IPS-15b (cell line): ENCODE measurements at regions not wholly inside any gene's neighbourhood (a gene's known extent, or its start where the extent isn't known, plus 50 kb on each side); places are given as distances from the start of the nearest gene placed in this dataset.

Experiments
- H3K27me3 ChIP-seq: one replicate; pipeline ENCODE4 v1.6.1; 2013; ENCODE audit warnings: low read length; ENCODE audit not compliant: control insufficient read depth, insufficient read depth
- H3K36me3 ChIP-seq: one replicate; pipeline ENCODE4 v1.6.1; 2013; ENCODE audit warnings: low read length; ENCODE audit not compliant: control insufficient read depth, insufficient read depth
- H3K4me1 ChIP-seq: one replicate; pipeline ENCODE4 v1.6.1; 2013; ENCODE audit warnings: mild to moderate bottlenecking, low read length; ENCODE audit not compliant: control insufficient read depth, insufficient read depth
- H3K4me3 ChIP-seq: one replicate; pipeline ENCODE4 v1.5.1; 2013; ENCODE audit warnings: low read depth, low read length
- H3K9ac ChIP-seq: one replicate; pipeline ENCODE4 v1.6.1; 2013; ENCODE audit warnings: low read depth, mild to moderate bottlenecking, low read length
- H3K9me3 ChIP-seq: one replicate; pipeline ENCODE4 v1.6.1; 2013; ENCODE audit warnings: mild to moderate bottlenecking, low read length; ENCODE audit not compliant: control insufficient read depth, insufficient read depth

GRCh38 chr3:104137116-104137515 is 1229.6 kb upstream of the ALCAM start:
- Histone ChIP-seq H3K4me1 (no peaks in the 10 kb centered on the region), H3K9me3 (no peaks in the 10 kb centered on the region), H3K4me3 (no peak overlapping the region), H3K9ac (no peak overlapping the region), H3K36me3 (no peaks in the 10 kb centered on the region), H3K27me3 (no peaks in the 10 kb centered on the region)

GRCh38 chr3:104145164-104145563 is 1221.5 kb upstream of the ALCAM start:
- Histone ChIP-seq H3K36me3 (no peaks in the 10 kb centered on the region), H3K27me3 (no peaks in the 10 kb centered on the region), H3K4me1 (no peaks in the 10 kb centered on the region), H3K9ac (no peak overlapping the region), H3K9me3 (no peaks in the 10 kb centered on the region), H3K4me3 (no peak overlapping the region)

GRCh38 chr3:104149154-104149553 is 1217.6 kb upstream of the ALCAM start:
- H3K27me3 ChIP-seq, result no peaks in the 10 kb centered on the region
- no peak overlapping the region for H3K9ac ChIP-seq
- H3K36me3 ChIP-seq, result no peaks in the 10 kb centered on the region
- H3K9me3 ChIP-seq, result no peaks in the 10 kb centered on the region
- no peaks in the 10 kb centered on the region for H3K4me1 ChIP-seq
- H3K4me3 ChIP-seq, result no peak overlapping the region

GRCh38 chr3:104150724-104151123 is 1216.0 kb upstream of the ALCAM start:
- no peaks in the 10 kb centered on the region for H3K9me3 ChIP-seq
- H3K4me3 ChIP-seq, result no peak overlapping the region
- no peaks in the 10 kb centered on the region for H3K27me3 ChIP-seq
- no peaks in the 10 kb centered on the region for H3K36me3 ChIP-seq
- H3K4me1 ChIP-seq, result no peaks in the 10 kb centered on the region
- no peak overlapping the region for H3K9ac ChIP-seq

GRCh38 chr3:104154896-104155295 is 1211.8 kb upstream of the ALCAM start:
- Histone ChIP-seq H3K9me3 (no peaks in the 10 kb centered on the region), H3K4me3 (no peak overlapping the region), H3K4me1 (no peaks in the 10 kb centered on the region), H3K27me3 (no peaks in the 10 kb centered on the region), H3K9ac (no peak overlapping the region), H3K36me3 (no peaks in the 10 kb centered on the region)

GRCh38 chr3:104165866-104166265 is 1200.8 kb upstream of the ALCAM start:
- H3K4me1 ChIP-seq, result no peaks in the 10 kb centered on the region
- no peak overlapping the region for H3K4me3 ChIP-seq
- no peak overlapping the region for H3K9ac ChIP-seq
- no peaks in the 10 kb centered on the region for H3K27me3 ChIP-seq
- peaks cover 18% of the 10 kb centered on the region for H3K9me3 ChIP-seq
- H3K36me3 ChIP-seq, result no peaks in the 10 kb centered on the region

- Histone ChIP-seq H3K36me3 (no peaks in the 10 kb centered on the region), H3K4me1 (no peaks in the 10 kb centered on the region), H3K9ac (no peak overlapping the region), H3K9me3 (peaks cover 18% of the 10 kb centered on the region), H3K27me3 (no peaks in the 10 kb centered on the region), H3K4me3 (no peak overlapping the region)
These were observed 1198.3 kb upstream of the ALCAM start for GRCh38 chr3:104168386-104168785.

GRCh38 chr3:104175696-104176095 is 1191.0 kb upstream of the ALCAM start:
- Histone ChIP-seq H3K36me3 (no peaks in the 10 kb centered on the region), H3K9ac (no peak overlapping the region), H3K4me3 (no peak overlapping the region), H3K4me1 (no peaks in the 10 kb centered on the region), H3K9me3 (no peaks in the 10 kb centered on the region), H3K27me3 (no peaks in the 10 kb centered on the region)

- H3K9ac ChIP-seq, result no peak overlapping the region
- H3K4me3 ChIP-seq, result no peak overlapping the region
- no peaks in the 10 kb centered on the region for H3K27me3 ChIP-seq
- no peaks in the 10 kb centered on the region for H3K4me1 ChIP-seq
- H3K9me3 ChIP-seq, result no peaks in the 10 kb centered on the region
- no peaks in the 10 kb centered on the region for H3K36me3 ChIP-seq
These were observed 1190.0 kb upstream of the ALCAM start for GRCh38 chr3:104176706-104177105.

- no peaks in the 10 kb centered on the region for H3K9me3 ChIP-seq
- no peak overlapping the region for H3K9ac ChIP-seq
- no peak overlapping the region for H3K4me3 ChIP-seq
- no peaks in the 10 kb centered on the region for H3K4me1 ChIP-seq
- no peaks in the 10 kb centered on the region for H3K27me3 ChIP-seq
- H3K36me3 ChIP-seq, result no peaks in the 10 kb centered on the region
These were observed 1188.0 kb upstream of the ALCAM start for GRCh38 chr3:104178680-104179079.

- Histone ChIP-seq H3K4me1 (no peaks in the 10 kb centered on the region), H3K9me3 (no peaks in the 10 kb centered on the region), H3K4me3 (no peak overlapping the region), H3K36me3 (no peaks in the 10 kb centered on the region), H3K27me3 (no peaks in the 10 kb centered on the region), H3K9ac (no peak overlapping the region)
These were observed 1185.8 kb upstream of the ALCAM start for GRCh38 chr3:104180906-104181305.

- Histone ChIP-seq H3K9me3 (no peaks in the 10 kb centered on the region), H3K4me1 (no peaks in the 10 kb centered on the region), H3K27me3 (no peaks in the 10 kb centered on the region), H3K9ac (no peak overlapping the region), H3K36me3 (no peaks in the 10 kb centered on the region), H3K4me3 (no peak overlapping the region)
These were observed 1176.0 kb upstream of the ALCAM start for GRCh38 chr3:104190681-104191080.

GRCh38 chr3:104198131-104198530 is 1168.6 kb upstream of the ALCAM start:
- no peak overlapping the region for H3K4me3 ChIP-seq
- no peaks in the 10 kb centered on the region for H3K4me1 ChIP-seq
- no peak overlapping the region for H3K9ac ChIP-seq
- no peaks in the 10 kb centered on the region for H3K27me3 ChIP-seq
- no peaks in the 10 kb centered on the region for H3K9me3 ChIP-seq
- H3K36me3 ChIP-seq, result no peaks in the 10 kb centered on the region
